SJSA1 (cell line): ENCODE measurements at regions not wholly inside any gene's neighbourhood (a gene's known extent, or its start where the extent isn't known, plus 50 kb on each side); places are given as distances from the start of the nearest gene placed in this dataset.

Experiments
- DNase-seq, 2 experiments: peaks; one replicate each; pipeline ENCODE4 v3.0.0-alpha.2; 2015 to 2020; ENCODE audit warnings: low spot score in 2 of 2, low read depth in 1 of 2
- H3K27ac ChIP-seq: fragments of 250-450 bp; sonication (Bioruptor Pico); 2 replicates; pipeline ENCODE4 v1.5.1; 2020; ENCODE audit warnings: mild to moderate bottlenecking, moderate library complexity
- H3K27me3 ChIP-seq: fragments of 250-450 bp; sonication (Bioruptor Pico); replicated peaks from 2 replicates; pipeline ENCODE4 v1.5.1; 2020; ENCODE audit warnings: mild to moderate bottlenecking, moderate library complexity
- H3K36me3 ChIP-seq: fragments of 250-450 bp; sonication (Bioruptor Pico); 2 replicates; pipeline ENCODE4 v1.5.1; 2020; ENCODE audit warnings: mild to moderate bottlenecking
- H3K4me1 ChIP-seq: fragments of 250-450 bp; sonication (Bioruptor Pico); replicated peaks from 2 replicates; pipeline ENCODE4 v1.6.1; 2021; ENCODE audit warnings: mild to moderate bottlenecking
- H3K4me3 ChIP-seq: fragments of 250-450 bp; sonication (Bioruptor Pico); 2 replicates; pipeline ENCODE4 v1.5.1; 2020; ENCODE audit warnings: mild to moderate bottlenecking
- H3K9me3 ChIP-seq: fragments of 250-450 bp; sonication (Bioruptor Pico); replicated peaks from 2 replicates; pipeline ENCODE4 v1.5.1; 2020; ENCODE audit warnings: mild to moderate bottlenecking

DNA sequence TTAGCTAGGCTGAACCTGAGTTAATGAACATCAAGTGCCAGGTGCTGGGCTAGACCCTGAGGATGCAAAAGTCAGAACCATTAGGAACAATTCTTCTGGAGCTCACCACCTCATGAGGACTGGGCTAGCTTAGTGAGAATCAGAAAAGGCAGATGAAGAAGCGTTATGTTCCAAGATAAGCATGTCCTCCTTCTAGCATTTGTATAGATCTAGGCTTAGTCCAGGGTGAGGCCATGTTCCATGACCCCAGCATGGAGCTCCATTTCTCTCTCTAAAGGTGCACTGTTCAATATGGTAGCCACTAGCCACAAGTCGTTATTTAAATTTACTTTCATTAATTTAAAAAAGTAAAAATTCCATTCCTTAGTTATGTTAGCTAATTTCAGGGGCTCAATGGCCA, 365.3 kb upstream of the CCL2 start:
- H3K27me3 ChIP-seq = no peaks in the 10 kb centered on the region
- H3K4me1 ChIP-seq = no peaks in the 10 kb centered on the region
- H3K36me3 ChIP-seq = no peaks in the 10 kb centered on the region
- H3K9me3 ChIP-seq = no peaks in the 10 kb centered on the region
- no peak overlapping the region for H3K4me3 ChIP-seq
- no peak for DNase-seq
- H3K27ac ChIP-seq = no peak overlapping the region

DNA sequence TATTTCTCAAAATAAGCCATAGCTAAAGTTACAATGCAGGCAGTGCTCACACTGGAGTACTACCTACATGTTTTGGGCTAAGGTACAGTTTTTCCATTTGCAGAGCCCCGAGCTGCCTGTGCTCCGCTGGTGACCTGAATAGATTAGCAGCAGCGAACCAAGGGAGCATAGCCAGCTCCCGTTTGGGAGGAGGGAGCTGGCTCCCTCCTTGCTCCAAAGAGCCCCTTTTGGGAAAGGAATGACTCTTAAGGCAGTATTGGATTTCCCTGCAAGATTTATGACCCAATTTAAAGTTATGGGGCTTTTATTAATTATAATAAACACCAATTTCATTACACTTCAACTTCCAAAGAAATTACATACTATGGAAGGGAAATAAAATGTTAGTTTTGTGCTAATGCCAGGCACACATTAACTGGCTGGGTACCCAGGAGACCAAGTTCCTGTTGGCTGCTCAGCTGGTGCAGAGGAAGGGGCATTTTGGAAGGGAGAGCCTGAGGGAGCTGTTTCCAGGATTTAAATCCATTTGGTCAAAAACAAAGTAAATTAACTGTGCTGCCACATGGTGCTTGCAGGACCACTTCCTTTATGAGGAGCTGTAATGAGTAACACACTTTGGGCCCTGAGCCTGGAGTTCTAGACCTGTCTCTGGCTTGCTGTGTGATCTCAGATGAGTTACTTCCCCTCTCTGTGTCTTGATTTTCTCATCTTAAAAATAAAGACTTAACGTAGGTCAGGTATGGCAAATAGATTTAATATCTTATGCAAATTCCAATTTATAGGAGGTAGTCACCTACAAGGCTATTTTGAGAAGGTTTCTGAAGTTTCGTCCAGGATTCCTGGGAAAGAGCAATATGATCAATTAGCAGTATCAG, 362.1 kb upstream of the CCL2 start:
- Histone ChIP-seq H3K9me3 (no peaks in the 10 kb centered on the region), H3K27ac (no peak overlapping the region), H3K27me3 (no peaks in the 10 kb centered on the region; the same call in 1 of the 2 replicates), H3K4me3 (no peak overlapping the region), H3K36me3 (no peaks in the 10 kb centered on the region), H3K4me1 (no peaks in the 10 kb centered on the region)
- DNase-seq = no peak

DNA sequence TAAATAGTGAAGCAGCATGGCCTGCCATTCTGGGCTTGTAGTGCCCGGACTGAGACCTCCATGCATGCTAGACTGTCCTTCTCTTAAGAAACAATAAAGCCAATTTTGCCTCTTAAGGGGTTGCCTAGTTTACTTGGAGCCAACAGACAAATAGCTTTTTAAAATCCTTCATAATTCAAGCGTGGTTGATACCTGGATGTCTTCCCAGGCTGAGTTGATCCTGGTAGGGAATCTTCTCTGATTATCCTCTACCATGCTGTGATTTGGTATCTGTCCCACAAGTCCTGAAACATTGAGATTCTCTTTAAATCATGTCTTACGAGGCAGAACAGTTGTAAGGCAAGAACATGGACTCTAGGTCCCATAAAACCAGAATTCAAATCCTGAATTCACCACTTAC, 359.6 kb upstream of the CCL2 start:
- no peak for DNase-seq
- Histone ChIP-seq H3K4me3 (no peak overlapping the region), H3K27me3 (peaks cover 2% of the 10 kb centered on the region; the same call in 1 of the 2 replicates), H3K36me3 (no peaks in the 10 kb centered on the region), H3K27ac (no peak overlapping the region), H3K4me1 (no peaks in the 10 kb centered on the region), H3K9me3 (no peaks in the 10 kb centered on the region)

DNA sequence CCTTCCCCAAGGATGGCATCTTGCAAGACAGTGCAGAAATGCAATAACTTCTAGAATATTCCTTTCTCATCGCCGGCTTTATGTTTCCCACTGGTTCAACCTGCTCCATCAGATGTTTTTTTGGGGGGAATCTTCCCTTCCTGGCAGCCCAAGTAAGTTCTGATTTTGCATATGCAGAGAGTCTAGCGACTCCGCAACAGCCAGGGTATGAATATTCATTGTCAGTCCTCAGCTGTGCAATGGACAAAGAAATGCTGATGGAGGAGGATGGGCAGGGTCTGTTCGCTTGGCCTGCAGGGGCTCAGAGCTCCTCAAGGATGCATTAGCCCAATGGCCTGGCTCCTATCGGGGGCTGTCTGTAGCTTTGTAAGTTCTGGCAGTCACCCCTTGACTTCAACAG, 358.8 kb upstream of the CCL2 start:
- Histone ChIP-seq H3K27ac (no peak overlapping the region), H3K36me3 (no peaks in the 10 kb centered on the region), H3K4me1 (no peaks in the 10 kb centered on the region), H3K27me3 (peaks cover 2% of the 10 kb centered on the region; the same call in 1 of the 2 replicates), H3K9me3 (no peaks in the 10 kb centered on the region), H3K4me3 (no peak overlapping the region)
- DNase-seq = no peak

DNA sequence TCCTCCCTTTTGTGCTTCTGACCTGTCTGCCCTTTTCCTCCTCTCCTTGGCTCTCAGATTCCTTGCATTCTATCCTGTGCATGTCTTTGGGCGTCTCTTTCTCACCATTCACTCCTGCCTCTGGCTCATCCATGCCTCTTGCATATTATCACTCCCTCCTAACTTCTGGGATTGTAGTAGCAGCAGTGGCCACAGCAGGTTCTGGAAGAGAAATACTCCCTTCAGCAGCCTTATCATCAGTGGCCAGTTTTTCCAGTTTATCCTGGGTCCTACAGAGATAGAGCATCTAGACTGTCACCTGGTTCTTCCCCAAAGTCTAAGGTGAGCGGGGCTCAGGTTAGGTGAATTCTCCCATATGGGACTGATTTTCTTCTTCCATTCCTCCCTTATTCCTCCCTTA, 354.0 kb upstream of the CCL2 start:
- Histone ChIP-seq H3K27ac (no peak overlapping the region), H3K9me3 (no peaks in the 10 kb centered on the region), H3K4me1 (no peaks in the 10 kb centered on the region), H3K27me3 (peaks cover 2% of the 10 kb centered on the region; the same call in 1 of the 2 replicates), H3K4me3 (no peak overlapping the region), H3K36me3 (no peaks in the 10 kb centered on the region)
- DNase-seq = no peak

DNA sequence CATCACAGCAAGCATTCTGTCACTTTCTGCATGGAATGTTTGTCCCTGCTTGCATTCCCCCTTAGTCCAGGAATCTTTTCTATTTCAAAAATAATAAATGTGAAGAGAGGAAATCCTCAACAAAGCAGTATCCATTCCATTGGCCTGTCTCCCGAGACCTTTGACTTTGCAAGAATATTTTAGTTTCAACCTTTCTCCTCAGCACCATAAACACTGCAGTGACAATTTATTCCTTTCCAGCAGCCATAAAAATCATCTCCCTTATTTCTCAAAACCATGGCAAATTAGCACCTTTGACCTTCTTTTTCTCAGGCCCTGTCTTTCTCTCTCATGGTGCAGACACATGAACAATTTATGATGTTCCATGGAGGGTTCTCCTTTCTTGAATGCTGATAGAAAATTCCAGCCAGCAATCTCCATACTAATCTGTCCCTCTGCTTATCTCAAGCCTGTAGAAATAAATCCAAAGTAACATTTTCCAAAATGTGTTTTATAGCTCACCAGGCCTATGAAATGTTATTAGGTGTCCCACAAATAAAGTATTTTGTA, 352.1 kb upstream of the CCL2 start:
- peaks cover 2% of the 10 kb centered on the region; the same call in 1 of the 2 replicates for H3K27me3 ChIP-seq
- no peak for DNase-seq
- H3K4me1 ChIP-seq = no peaks in the 10 kb centered on the region
- H3K27ac ChIP-seq = no peak overlapping the region
- no peak overlapping the region for H3K4me3 ChIP-seq
- no peaks in the 10 kb centered on the region for H3K36me3 ChIP-seq
- no peaks in the 10 kb centered on the region for H3K9me3 ChIP-seq

DNA sequence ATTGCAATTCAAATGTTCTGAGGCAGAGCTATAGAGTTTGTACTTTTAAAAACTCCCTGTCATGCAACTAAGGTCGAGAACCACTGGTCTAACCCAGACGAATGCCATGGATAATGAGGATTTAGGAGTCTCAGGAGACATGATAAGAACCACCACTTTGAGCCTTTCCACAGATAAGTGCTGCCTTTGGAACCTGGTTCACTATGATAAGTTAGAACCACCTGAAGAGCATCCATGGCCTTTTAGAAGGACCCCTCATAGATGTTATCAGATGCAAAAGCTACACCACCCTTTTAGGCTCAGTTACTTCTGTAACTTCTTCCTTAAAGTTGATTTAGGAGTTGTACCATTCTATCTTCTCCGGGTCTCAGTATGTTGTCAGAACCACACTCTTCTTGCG, 350.6 kb upstream of the CCL2 start:
- Histone ChIP-seq H3K27me3 (no peaks in the 10 kb centered on the region; the same call in 1 of the 2 replicates), H3K27ac (no peak overlapping the region)

DNA sequence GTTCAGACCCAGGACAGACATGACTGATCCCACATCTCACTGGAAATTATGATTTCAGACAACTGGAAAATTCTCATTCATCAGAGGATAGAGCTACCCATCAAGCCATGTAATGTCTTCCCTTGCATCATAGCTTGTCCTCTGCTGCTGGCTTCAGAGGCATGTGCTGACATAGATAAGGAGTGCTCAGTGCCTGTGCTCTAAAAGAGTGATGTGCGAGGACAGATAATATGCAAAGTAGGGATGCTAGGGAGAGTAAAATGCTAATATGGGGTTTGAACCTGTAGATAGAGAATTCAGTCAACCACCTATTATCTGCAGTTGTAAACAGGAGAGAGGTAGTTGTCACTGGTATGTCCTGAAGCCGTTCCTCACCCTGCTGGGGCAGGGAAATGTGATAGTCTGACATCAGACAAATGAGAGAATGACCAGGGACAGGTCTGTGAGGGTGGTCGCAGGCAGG, 349.7 kb upstream of the CCL2 start:
- no peaks in the 10 kb centered on the region for H3K9me3 ChIP-seq
- H3K4me3 ChIP-seq = no peak overlapping the region
- no peaks in the 10 kb centered on the region; the same call in 1 of the 2 replicates for H3K27me3 ChIP-seq
- H3K36me3 ChIP-seq = no peaks in the 10 kb centered on the region
- no peaks in the 10 kb centered on the region for H3K4me1 ChIP-seq
- H3K27ac ChIP-seq = no peak overlapping the region
- no peak for DNase-seq

More for the DNA sequence above, 350.6 kb upstream of the CCL2 start:
- no peak for DNase-seq
- Histone ChIP-seq H3K9me3 (no peaks in the 10 kb centered on the region), H3K36me3 (no peaks in the 10 kb centered on the region), H3K4me1 (no peaks in the 10 kb centered on the region), H3K4me3 (no peak overlapping the region)

DNA sequence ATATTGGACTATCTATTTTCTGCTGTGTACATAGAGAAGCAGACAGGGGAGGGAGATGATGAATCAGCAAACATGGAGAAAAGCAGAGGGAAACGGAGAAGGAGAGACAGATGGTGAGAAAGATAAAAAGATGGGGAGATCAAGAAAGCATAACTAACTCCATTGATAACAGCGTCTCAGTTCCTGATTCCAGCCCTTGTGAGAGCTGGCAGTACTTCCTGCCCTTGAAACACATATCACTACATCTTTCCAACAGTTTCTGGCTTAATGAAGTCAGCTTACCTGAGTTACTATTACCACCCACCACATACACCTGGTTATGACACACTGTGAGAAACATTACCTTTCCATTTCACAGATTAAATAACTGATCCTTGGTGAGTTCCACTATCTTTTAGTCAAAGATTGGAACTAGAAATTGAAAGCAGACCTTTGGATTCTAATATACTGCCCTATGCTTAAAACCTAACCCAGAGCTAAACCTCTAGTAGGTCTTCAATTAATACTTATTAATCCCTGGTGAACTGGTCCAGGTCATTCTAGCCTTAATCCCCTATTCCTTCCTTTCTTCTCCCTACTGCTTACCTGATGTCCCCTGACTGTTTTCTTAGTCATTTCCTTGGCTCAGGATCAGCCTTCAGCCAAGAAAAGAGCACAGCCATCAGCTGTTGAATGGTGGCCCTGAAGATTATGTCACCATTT, 346.6 kb upstream of the CCL2 start:
- Histone ChIP-seq H3K4me1 (no peaks in the 10 kb centered on the region), H3K4me3 (no peak overlapping the region), H3K9me3 (no peaks in the 10 kb centered on the region), H3K27me3 (no peaks in the 10 kb centered on the region), H3K36me3 (no peaks in the 10 kb centered on the region), H3K27ac (no peak overlapping the region)
- DNase-seq = no peak

DNA sequence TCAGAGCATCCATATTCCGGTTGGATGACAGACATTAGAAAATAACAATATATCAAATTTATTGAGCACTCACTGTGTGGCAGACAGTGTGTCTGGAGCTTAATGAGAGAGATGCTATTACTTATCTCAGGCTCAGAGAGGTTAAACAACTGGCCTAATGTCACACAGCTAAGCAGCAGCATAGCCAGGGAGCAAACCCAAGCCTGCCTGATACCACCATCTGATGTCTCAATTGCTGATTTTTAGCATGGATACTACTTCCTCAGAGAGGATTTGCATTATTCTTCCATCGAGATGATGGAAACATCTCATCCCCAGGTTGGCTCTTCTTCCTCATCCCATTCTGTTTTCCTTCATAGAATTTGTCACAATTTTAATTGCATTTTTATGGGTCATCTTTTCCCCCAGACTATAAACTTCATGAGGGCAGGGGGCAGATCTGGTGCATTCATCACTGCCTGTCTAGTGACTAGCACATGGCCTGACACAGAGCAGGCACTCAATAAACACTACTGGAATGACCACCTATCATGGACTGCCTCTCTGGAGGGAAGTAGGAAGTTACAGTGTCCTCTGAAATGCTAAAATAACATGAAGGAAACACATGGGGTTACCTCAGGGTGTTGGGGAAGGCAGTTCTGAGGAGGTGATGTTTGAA, 344.8 kb upstream of the CCL2 start:
- DNase-seq = no peak
- Histone ChIP-seq H3K9me3 (no peaks in the 10 kb centered on the region), H3K36me3 (no peaks in the 10 kb centered on the region), H3K27ac (no peak overlapping the region), H3K27me3 (no peaks in the 10 kb centered on the region), H3K4me3 (no peak overlapping the region), H3K4me1 (no peaks in the 10 kb centered on the region)

DNA sequence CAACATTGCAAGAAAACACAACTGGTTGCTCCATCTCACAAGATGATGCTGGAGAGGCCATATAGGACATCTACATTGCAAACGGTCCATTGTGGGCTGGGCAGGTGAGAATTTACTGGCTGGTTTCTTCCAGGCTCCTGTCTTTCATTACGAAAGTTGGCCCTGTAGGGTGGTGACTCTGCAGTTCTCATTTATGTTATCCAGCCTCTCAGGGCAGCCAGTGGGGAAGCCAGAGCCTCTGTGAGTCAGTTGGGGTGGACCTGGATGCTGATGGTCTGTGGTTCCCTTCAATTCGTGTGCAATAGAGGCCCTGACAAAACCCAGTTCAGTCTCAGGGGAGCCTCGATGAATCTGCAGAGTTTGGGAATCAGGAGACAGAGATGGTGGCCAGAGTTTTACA, 341.0 kb upstream of the CCL2 start:
- Histone ChIP-seq H3K9me3 (no peaks in the 10 kb centered on the region), H3K4me3 (no peak overlapping the region), H3K27me3 (no peaks in the 10 kb centered on the region), H3K36me3 (no peaks in the 10 kb centered on the region), H3K27ac (no peak overlapping the region), H3K4me1 (no peaks in the 10 kb centered on the region)
- DNase-seq = no peak

DNA sequence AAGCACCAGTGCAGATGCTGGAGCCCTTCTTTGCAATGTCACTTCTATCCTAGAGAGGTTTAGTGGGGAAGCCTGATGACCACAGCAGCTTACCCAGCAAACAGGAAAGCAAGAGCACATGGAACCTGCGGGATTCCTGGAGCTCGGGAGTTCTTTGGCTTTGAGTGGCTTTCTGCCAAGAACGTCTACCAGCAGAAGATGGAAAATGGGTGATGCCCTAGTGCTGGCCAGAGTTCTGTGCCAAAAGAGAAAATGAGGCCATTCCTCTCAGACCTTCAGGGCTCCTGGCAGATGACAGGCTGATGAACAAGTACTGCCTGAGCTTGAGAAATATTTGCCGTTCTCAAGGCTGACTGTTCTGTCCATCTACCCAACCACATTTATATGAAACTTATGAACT, 332.1 kb upstream of the CCL2 start:
- H3K9me3 ChIP-seq = no peaks in the 10 kb centered on the region
- no peaks in the 10 kb centered on the region for H3K36me3 ChIP-seq
- DNase-seq = no peak
- H3K4me1 ChIP-seq = no peaks in the 10 kb centered on the region
- H3K27ac ChIP-seq = no peak overlapping the region
- H3K27me3 ChIP-seq = peaks cover 6% of the 10 kb centered on the region; the same call in 1 of the 2 replicates
- no peak overlapping the region for H3K4me3 ChIP-seq

DNA sequence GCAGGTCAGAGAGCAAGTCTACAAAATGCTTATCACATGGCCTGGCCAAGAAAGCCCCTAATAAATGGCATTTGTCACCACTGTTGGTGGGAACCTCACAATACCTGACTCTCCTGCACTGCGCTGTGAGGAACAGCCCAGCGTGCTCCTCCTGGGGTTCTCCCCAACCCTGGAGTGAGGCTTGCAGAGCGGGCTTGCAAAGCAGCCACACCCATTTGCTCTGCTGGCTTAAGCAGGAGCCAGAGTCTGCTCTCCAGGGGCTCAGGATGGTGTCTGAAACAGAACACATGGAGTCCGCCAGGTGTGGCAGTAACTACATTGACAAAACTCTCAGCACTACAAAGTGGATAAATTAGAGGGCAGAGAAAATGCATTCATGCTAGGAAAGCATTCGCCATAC, 331.0 kb upstream of the CCL2 start:
- no peaks in the 10 kb centered on the region for H3K4me1 ChIP-seq
- no peaks in the 10 kb centered on the region for H3K9me3 ChIP-seq
- no peak overlapping the region for H3K4me3 ChIP-seq
- no peak overlapping the region for H3K27ac ChIP-seq
- H3K27me3 ChIP-seq = peaks cover 6% of the 10 kb centered on the region; the same call in 1 of the 2 replicates
- no peaks in the 10 kb centered on the region for H3K36me3 ChIP-seq
- DNase-seq = no peak
